HG03097 (cell line): ENCODE measurements at regions not wholly inside any gene's neighbourhood (a gene's known extent, or its start where the extent isn't known, plus 50 kb on each side); places are given as distances from the start of the nearest gene placed in this dataset.
"Not testable (repeated sequence)": the region's sequence is repeated elsewhere in the genome, so short reads cannot be mapped to it uniquely, and the experiment has no call there.

ENCODE experiments used
- ATAC-seq: cut with Tn5 transposase; IDR thresholded peaks from one replicate; pipeline ENCODE4 v1.9.1; 2021; ENCODE audit not compliant: unreplicated experiment, low FRiP score

DNA sequence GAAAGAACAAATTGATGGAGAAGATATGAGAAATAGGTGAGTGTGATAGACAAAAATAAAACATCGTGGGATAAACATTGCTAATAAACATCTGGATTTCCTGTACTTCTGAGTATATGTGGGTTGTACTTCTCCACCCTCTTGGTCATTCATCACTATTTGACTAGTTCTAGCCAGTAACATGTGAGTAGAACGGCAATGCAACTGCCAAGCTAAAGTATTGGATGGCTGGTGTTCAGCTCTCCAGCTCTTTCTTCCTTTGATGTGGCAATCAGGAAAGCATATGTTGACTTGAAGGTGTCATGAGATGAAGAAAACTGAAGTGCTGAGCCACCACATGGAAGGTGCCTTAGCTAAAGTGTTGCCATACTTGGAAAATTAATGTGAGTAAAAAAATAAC lies 144.9 kb downstream of the SCG2 start:
- ATAC-seq, result no peak

DNA sequence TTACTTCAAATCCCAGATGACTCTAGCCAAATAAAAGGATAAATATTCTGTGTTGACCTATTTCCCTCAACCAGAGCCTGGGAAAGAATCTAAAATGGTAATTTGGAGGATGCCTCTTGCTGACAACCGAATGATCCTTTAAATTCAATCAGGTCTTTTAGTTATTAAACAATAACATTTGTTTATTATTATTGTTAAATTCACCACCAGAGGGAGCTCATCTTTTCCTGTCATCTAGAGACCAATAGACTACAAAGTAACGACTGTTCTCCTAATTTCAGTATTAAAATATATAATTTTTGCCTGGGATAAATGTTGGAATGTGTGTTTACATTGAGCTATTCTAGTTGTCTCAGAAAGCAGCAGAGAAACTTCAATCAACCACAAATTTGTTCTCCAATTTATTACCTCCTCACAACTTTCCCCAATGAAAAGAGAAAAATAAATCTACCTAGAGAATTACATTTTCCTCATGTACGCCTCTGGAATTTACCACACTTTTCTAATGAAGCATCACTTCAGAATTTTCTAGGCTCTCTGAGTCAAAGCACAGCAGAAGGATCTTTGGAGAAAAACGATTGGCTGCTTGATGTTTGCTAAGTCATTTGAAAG lies 142.7 kb downstream of the SCG2 start:
- no peak for ATAC-seq

DNA sequence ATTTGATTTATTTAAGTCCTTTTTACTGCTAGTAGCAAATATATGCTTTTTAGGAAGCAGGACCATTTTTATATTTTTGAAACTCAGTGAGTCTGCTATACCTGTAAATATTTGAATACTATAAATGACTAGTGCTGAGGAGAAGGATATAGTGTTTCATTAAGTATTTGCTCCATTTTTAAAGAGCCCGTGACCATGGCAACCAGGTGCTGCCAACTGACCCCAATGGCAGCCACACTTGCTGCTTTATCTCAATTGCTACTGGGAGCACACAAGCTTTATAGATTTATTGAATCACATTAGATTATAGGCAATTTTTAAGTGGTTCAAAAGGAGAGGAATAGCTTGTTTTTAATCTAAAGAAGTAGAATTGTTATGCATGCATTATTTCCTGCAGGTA lies 142.0 kb downstream of the SCG2 start:
- ATAC-seq, result no peak

DNA sequence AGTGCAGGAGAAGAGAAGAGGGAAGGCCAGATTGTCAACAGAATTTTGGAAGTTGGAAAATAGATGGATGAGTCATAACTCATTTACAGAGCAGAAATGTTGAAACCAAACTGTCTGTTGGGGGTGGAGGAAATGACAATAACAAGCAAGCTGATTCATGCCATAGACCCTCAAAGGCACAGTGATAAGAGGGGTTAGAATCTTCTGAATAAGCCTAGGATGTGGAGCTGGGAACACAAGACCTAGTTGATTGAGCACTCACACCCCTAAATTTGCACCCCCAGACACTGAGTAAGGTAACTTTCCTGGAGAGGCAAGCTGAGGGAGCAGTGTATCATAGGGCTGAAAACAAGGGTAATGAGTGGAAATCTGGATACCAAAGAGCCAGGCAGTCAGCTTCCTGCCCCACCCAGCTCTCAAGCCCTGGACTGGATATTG lies 141.4 kb downstream of the SCG2 start:
- no peak for ATAC-seq

DNA sequence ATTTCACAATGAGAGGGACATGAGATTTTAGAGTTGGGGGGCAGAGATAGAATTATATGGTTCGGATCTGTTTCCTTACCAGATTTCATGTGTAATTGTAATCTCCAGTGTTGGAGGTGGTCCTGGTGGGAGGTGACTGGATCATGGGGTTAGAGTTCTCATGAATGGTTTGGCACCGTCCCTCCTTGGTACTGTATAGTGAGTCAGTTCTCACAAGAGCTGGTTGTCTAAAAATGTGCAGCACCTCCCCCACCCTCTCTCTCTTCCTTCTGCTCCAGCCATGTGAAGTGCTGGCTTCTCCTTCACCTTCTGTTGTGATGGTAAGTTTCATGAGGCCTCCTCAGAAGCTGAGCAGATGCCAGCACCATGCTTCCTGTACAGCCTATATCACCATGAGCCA lies 138.1 kb downstream of the SCG2 start:
- no peak for ATAC-seq

DNA sequence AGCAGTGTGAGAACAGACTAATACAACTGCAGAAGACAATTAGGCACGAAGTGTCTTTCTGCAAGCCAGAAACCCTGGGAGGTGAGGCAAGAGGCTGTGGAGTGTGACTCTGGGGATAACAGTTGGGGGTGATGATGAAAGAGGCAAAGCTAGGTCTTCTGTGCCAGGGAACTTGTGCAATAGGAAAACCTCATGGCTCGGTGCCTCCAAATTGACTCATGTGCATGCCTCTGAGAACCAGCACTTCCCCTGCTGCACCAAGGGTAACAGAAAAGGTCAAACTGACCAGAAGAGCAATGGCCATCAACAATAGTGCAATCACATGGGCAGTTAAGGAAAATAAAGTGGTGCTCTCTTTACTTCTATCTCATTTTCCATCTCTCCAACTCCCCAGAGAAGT lies 136.4 kb downstream of the SCG2 start:
- ATAC-seq, result no peak

DNA sequence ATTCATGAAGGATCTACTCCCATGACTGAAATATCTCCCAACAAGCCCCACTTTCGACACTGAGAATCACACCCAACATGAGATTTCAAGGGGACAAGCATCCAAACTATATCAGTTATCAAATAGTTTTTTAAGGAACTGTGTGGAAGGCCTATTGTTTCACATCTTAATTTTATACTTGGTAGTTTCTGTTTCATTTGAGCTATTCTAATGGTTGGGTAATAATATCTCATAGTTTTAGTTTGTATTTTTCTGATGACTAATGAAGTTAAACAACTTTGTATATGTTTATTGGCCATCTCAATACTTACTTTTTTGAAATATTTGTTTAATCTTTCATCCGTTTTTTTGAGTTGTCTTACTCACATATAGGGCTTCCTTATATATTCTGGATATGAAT lies 135.0 kb downstream of the SCG2 start:
- no peak for ATAC-seq

DNA sequence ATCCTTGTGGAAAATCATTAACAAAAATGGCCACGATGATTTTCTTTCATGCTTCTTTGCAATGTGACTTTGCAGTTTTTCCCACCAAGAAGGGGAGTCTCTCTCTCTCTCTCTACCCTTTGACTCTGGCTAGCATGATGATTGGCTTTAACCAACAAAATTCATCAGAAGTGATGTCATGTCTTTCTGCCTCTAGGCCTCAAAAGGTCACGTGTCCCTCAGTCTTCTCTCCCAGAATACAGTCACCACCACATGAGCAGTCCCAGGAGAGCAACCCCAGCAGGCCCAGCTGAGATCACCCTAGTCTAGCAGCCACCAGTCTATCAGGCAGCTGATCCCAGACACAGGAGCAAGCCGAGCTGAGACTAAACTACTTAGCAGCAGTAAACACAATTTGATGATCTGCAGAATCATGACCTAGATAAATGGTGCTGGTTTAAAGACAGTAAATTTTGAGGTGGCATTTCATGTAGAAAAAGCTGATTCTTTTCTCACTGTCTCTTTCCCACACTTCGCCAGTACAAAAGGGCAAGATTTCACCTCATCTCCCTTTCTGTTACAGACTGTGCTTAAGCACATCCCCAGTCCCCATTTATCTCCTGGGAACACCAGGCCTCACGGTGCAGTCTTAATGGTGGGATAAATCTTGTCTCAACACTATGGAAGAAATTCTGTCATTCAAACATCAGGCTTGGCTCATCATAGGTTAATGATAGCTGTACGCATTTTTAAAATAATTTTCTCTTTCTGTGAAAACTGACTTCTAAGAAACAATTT lies 132.7 kb downstream of the SCG2 start:
- no peak for ATAC-seq

DNA sequence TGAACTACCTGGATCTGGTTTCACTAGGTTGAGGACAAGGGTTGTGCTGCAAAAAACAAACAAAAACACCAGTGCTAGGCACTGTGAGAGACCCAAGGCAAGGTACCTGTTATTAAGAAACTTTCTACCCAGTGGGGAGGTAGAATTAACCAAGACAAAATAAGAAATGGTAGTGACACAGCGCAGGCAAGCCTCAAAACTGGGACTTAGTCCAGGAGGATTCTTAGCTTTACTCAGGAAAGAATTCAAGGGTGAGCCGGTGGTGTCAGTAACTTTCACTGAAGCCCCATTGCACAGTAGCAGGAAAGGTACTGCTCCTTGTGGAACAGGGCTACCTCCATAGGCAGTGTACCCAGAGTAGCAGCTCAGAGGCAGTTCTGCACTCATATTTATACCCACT lies 131.6 kb downstream of the SCG2 start:
- ATAC-seq, result no peak

DNA sequence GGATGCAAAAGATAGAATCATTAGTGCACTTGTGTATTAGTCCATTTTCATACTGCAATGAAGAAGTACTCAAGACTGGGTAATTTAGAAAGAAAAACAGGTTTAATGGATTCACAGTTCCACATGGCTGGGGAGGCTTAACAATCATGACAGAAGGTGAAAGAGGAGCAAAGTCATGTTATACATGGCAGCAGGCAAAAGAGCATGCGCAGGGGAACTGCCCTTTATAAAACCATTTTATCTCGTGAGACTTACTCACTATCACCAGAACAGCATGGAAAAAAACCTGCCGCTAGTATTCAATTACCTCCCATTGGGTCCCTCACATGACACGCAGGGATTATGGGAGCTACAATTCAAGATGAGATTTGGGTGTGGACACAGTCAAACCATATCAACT lies 129.4 kb downstream of the SCG2 start:
- no peak for ATAC-seq

DNA sequence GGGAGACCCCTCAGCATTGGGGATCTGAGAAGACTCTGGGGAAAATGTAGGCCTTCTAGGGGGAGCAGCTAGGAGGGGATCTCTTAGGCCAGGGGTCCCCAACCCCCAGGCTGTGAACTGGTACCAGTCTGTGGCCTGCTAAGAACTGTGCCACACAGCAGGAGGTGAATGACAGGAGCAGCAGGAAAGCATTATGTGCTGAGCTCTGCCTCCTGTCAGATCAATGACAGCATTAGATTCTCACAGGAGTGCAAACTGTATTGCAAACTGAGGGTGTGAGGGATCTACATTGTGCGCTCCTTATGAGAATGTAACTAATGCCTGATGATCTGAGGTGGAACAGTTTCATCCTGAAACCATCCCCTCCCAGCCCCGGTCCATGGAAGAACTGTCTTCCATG lies 127.3 kb downstream of the SCG2 start:
- ATAC-seq, result no peak

DNA sequence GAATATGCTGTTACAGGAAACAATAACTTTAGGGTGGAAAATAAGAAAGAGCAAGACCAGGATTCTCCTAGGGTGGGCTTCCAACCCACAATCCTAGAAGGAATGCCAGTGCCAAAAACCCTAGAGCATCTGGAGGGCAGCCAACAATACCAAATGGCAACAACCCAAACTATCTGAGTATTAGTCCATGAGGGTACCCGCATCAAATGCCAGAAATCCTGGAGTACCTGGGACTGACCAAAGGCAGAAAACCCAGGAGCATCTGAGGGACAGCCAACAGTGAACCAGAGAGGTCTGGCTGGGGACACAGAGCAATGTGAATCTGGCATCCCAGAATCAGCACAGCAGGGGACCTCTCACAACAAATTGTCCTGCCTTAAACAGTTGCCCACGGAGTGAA lies 126.3 kb downstream of the SCG2 start:
- ATAC-seq, result no peak

DNA sequence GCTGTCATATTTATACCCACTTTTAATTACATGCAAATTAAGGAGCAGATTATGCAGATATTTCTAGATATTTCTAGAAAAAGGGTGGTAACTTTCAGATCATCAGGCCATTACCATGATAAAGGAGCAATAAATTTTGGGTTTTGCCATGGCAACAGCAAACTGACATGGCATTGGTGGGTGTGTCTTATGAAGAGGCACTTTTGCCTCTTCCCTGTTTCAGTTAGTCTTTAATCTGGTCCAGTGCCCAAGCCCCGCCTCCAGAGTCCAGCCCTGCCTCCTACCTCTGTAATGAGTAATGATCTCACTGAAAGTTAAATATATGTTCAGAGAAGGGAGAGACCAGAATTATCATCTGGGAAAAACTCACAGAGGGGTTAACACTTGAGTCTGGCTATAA lies 124.8 kb downstream of the SCG2 start:
- no peak for ATAC-seq

DNA sequence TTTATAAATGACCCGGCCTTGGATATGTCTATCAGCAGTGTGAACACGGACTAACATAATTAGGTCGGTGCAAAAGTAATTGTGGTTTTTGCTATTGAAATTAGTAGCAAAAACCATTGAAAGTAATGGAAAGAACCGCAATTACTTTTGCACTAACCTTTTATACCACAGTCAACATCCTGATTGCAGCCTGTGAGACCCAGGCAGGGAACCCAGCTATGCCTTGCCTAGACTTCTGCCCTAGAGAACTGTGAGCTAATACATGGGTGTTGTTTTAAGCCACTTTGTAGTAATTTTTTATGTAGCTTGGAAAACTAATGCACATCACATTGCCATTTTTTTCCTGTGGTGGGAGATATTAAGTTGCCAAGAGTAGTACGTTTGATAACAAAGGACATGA lies 120.7 kb downstream of the SCG2 start:
- no peak for ATAC-seq

DNA sequence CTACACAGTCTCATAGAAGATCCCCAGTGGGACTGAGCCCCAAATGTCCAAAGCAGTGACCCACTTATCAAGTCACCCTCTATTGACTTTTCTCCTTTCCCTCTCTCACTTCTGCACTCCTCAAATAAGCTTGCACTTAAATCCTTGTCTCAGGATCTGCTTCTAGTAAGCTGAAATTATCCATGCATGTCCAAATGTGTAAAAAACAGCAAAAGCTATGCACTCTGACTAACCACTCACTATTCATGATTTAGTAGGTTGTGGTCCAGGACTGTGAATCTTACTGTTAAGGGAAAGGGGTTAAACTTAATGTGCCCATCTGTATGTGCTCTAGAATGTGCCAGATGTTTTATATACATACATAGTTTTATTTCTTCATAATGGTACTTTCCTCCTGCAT lies 115.4 kb downstream of the SCG2 start:
- no peak for ATAC-seq

DNA sequence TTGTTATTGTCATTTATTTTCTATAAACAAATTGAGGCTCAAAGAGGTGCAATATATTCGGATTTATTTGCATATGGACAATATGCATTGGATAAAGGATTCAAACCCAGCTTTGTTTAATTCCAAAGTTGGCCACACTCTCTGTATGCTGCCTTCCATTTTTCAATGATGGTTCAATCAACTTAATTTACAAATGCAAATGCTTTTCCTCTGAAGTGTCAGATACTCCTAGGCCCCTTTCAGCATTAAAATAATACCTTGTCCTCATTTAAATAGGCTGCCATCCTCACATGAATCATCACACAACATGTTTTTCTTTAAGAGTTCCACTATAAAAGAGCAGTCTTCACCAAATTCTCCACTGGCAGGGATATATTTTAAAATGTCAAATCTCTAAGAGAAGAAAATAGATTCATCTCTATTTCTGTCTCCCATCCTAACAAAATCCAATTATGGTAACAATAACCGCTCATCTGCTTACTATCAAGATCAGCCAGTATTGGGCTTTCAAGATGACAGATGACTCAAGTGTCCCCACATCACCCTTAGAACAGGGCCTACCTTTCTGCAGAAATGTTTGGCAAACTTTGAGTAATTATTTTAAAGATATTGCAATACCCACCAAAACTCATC lies 114.8 kb downstream of the SCG2 start:
- ATAC-seq, result no peak

DNA sequence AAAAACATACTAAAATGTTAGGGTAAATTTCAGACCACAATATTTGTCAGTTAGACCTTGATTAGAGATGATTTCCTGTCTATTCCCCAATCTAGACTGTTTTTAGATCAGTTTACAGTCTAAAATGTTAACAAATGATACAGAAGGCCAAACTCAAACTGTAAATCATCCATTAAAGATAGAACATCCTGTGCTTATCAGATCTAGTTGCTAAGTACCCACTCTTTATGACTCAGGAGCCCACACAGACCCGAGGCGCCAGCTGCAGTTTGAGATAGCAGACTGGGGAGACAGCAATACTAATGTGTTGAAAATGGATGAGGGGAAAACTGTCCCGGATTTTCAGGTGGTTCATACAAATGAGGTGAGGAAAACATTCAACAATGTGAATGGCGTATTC lies 113.3 kb downstream of the SCG2 start:
- no peak for ATAC-seq

DNA sequence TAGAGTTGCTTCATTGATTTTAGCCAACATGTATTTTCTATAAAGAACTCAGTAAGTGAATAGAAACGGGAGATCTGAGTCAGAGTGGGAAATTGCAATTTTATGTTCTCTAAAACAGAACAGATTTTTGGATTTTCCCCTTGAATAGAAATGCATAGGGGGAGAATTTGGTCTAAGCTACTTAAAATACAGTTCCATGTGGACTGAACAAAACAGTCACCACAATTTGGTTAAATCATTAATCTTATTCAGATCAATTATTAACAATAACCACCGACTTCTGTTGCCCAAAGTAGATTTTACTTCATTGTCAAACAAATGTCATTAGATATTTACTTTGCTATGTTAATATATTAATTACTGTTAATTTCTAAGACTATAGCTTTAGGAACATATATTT lies 107.7 kb downstream of the SCG2 start:
- ATAC-seq, result no peak

DNA sequence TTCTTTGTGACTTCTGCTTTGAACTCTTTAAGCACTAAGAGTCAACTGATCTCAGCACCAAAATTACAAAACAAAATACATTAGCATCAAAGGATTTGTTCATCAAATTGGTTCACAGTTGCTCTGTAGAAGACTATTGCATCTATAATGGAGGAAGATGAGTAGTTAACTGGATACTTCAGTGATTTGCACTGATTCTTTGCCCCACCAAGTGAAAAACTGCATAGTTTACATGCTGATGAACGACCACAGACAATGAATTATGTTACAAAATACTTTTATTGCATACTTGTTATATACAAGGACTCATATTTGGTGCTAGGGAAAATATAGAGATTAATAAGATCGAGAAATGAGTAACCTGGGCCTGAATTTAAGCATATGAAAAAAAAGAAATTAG lies 107.2 kb downstream of the SCG2 start:
- no peak for ATAC-seq

DNA sequence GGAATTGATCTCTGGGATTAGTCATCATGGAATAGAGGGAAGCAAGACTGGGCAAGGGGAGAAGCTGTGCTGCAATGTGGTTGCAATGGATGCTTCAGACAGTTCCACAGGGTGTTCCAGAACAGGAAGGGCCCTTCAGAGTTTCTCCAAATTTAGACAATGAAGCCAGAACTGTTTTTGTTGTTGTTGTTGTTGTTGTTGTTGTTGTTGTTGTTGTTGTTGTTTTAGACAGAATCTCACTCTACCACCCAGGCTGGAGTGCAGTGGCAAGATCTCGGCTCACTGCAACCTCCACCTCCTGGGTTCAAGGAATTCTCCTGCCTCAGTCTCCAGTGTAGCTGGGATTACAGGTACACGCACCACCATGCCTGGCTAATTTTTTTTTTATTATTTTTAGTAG lies 105.3 kb downstream of the SCG2 start:
- not testable (repeated sequence) for ATAC-seq

DNA sequence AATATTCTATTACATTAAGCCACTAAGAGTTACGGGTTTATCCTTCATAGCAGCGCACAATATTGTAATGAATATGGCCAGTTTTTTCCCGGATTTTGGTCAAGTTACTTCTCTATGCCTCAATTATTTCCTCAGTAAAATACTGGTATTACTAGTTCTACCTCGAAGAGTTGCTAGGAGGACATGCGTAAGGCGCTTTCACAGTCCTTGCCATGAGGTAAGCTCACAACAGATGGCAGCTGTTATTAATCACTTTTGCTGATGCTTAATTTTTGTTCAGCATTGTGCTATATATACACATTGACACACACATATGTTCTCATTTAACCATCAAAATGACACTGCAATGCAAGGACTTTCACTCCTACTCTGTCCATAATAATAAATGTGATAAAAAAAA lies 101.5 kb downstream of the SCG2 start:
- no peak for ATAC-seq

DNA sequence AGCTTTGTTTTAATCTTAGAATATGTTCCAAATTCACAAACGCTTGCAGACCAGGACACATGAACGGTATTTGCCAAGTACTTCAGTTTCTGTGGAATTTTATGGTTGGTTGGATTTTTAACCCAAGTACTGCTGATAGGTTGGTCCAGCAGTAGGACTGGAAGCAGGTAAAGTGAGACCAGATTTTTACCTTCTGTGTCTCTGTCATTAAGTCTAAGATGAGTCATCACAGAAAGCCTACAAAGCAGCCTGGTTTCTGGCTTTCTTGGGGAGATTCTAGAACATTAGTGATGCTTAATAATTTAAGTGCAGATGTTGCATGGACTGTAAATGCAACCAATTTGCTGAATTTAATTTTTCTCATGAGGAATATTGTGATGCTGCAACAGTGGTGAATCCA lies 100.5 kb downstream of the SCG2 start:
- no peak for ATAC-seq
